NOMO-1 (cell line): ENCODE measurements at regions not wholly inside any gene's neighbourhood (a gene's known extent, or its start where the extent isn't known, plus 50 kb on each side); places are given as distances from the start of the nearest gene placed in this dataset.
"Not testable (repeated sequence)": the region's sequence is repeated elsewhere in the genome, so short reads cannot be mapped to it uniquely, and the experiment has no call there.

ENCODE experiments used
- DNase-seq, 2 experiments: peaks; one replicate each; lab custom pipeline; 2025; ENCODE audit not compliant: unreplicated experiment in 2 of 2; lab: John Stamatoyannopoulos, UW

DNA sequence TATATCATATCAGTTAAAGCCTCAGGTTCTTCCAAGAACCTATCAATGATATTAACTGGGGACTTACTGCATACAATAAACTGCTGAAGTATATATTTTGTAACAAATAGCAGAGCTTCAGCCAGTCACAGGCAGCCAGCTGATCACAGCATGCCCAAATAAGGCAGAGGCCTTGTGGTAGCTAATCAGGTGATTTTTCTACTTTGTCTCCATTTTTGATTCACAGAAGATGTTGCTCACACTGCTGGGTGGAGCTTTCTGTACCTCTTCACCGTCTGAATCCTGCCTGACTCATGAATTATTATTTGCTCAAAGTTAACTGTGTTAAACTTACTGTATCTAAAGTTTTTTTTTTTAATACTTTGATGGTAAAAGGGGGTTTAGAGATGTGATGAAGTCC, 357.4 kb downstream of the PSAT1 start:
- no peak for DNase-seq

DNA sequence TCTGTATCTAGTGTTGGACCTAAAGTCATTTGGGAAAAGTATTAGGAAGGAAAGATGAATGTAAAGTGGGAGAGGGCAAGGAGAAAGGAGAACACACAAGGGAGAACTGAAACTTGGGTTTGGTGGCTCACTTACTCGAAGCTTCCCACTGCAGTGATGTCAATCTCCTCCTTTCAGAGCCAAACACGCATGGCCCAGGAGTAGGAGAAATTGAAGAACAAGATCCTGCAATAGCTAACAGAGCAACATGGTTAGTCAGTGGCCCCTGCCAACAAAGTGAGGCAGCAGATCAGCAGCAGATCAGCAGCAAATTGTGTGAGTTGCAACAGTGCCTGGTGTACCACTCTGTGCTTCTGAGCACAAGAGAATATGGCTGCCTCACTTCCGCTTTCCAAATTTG, 366.4 kb downstream of the PSAT1 start:
- DNase-seq: peak in 1 of 2 experiments; percentile 1

DNA sequence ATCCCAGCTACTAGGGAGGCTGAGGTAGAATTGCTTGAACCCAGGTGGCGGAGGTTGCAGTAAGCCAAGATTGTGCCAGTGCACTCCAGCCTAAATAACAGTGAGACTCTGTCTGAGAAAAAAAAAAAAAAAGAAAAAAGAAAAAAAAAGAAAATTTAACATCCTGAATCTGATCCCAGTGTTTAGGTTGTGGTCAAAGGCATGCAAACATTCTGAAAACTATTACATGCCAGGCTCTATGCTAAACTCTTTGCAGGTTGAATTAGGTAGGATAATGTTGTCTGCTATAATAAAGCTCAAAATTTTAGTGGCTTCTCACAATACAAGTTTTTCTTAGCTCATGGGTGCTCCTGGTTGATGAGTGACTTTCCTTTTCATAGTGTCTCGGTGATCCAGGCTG, 367.4 kb downstream of the PSAT1 start:
- DNase-seq: no peak

DNA sequence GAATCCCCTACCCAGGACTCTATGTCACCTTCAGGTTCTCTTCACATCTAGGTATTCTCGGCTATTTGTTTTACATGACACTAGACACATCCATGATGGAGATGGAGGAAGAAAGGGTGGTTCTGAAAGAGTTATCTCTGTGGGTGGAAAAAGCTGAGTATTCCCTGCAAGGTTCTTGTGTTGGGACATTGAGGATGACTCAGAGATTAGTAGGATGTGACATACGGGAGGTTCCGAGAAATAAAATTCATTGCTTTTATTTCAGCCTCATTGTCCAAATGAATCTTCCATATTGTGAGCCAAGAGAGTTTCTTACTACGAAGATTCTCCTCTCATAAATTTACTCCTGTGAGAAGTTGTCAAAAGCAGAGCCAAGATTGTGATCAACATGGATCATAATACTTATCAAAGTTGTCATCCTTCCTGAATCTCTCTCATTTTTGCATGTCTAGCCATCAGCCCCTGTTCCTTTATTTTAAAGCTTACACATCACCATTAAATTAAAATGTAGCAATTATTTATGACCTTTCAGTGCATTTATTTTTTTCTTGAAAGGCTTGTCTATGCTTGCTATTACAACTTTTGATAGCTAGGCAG, 370.0 kb downstream of the PSAT1 start:
- no peak for DNase-seq

DNA sequence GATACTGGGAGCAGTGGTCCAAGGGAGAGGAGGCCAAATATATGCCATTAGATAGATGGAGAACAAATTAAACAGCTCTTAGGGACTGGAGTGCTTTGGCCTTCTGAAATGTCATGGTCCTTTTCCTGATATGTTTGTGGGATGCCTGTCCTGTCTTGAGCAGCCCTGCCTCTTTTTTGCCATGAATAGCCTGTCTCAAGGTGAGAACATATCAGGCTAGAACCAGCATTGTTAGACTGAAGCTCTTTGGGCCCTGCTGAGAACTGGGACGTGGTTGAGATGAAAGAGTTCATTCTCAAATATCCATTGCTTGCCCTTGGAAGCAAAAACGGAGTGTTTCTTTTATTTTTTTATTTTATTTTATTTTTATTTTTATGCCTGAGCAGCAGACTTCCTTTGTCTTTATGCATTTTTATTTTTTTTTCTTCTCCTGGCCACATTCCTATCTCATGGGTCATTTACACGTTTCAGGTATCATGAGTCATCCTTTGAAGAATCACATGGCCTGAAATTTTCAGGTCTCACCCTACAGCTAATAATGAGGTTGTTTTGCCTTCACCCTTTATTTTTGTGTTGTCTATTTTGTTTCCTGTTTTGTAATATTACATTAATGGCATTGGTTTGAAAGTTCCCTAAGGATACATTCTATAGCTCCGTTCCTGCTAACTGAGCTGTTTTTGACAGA, 371.4 kb downstream of the PSAT1 start:
- DNase-seq: no peak

DNA sequence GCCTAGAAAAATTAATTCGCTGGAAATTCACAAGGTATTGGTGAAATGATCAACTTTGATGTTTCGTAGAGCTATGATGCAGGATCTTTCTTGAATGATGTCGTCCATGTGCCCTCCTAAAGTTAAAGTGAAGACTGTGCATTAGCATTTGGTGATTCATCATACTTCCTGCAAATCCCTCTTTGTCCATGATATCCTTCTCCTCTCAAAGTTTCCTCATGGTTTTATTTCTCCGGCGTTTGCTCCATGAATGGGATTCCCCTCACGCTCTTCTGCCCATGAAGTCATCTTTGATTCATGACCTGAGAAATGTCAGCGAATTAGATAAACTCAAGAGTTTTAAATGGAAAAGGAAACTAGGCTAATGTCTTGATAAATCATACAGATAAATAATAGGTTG, 372.7 kb downstream of the PSAT1 start:
- DNase-seq: no peak

DNA sequence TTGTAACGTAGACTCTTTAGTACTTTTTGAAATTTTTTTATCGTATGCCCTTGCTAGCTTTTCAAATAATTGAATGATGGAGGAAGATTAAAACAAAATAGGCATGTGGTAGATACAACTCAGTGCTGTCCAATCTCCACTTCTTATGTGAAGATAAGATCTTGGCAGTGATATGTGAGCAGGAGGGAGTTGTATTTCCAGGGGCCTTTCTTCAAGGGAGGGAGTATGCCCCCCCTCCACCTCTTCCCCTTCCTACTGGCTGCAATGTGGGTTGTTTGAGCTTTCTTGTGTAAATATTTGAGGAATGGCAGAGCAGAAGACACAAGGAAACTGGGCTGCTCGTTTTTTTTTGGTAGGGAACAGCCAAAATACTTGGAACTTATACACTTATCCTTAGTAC, 374.9 kb downstream of the PSAT1 start:
- DNase-seq: no peak

DNA sequence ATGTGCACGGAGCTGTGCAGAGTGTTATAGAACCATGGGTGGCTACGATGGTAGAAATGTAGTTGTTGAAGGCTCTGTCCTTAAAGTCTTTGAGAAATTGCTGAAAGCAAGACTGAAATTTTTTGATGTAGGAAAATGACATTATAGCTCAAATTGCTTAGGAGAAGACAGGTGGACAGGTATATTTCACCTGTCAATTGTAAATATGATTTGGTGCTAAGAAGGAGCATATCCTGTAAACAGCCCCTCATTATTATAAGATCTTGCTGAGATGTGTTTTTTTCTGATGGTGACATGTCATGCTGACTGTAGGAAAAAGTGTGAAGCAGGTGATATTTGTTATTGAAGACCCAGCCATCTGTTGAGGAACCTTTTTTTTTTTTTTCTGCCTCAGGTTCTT, 377.9 kb downstream of the PSAT1 start:
- no peak for DNase-seq

DNA sequence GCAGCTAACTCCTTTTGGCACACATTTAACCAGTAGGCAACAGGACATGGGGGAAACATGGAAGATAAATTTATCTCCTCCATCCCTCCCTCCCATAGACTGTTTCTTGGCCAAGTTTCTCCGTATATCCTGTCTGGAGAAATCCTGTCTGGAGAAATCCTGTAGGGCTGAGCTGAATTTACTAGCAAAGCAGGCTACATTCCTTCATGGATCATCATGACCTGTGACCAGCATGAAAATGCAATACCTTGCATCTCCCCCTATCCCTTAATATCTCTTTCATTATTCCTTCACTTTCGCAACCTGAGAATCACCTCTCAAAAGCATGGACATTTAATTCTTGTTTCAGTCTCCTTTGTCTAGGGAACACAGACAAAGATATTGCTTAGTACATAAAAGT, 379.1 kb downstream of the PSAT1 start:
- DNase-seq: no peak

DNA sequence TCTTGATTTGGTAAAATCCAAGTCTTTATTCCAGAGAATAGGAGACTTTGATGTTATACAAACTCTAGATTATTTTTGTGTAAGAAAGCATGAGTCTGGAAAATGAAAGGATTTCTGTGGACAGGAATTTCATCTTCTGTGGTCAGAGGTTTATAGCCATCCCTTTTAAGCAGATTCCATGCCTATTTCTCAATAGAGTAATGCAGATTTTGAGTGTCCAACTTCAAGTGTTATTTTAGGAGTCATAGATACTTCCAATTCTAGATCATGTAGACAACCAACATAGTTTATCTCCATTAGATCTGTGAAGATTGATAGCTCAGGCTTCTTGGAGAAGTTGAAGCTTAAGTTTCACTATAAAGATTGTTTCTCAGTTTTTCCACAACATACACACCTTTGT, 379.7 kb downstream of the PSAT1 start:
- DNase-seq: no peak

DNA sequence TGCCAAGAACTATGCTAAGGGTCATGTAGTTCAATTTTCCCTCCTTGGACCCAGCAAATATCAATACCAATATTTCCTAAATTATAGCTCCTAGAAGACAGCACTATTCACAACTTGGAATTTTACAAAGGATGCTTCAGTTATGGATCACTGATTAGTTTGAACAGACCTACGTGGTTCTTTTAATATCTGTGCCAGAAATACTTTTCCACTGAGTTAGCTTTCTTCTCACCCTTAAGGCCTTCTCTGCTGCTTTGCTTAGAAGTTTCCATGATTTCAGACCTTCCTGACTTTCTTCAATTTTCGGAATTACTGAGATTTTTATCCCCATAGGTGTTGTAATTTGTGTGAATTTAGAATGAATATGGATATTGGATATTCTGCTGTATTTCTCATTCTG, 380.4 kb downstream of the PSAT1 start:
- DNase-seq: no peak

DNA sequence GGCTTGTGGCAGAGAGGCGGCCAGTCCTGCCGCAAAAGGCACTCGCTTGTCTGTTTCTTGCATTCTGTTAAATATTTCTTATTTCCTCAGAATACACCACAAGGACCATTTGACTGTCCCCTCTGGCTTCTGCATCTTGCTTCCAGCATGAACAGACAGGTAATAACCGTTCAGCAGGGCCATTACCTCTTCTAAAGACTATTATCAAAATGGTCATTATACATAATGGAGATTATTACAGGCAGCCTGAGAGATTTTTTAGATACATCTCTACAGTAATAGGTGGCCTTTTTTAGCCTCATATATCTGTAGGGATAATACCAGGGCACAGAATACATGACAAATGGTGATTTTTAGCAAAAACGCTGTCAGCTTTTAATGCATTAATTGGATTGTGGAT, 382.0 kb downstream of the PSAT1 start:
- no peak for DNase-seq

DNA sequence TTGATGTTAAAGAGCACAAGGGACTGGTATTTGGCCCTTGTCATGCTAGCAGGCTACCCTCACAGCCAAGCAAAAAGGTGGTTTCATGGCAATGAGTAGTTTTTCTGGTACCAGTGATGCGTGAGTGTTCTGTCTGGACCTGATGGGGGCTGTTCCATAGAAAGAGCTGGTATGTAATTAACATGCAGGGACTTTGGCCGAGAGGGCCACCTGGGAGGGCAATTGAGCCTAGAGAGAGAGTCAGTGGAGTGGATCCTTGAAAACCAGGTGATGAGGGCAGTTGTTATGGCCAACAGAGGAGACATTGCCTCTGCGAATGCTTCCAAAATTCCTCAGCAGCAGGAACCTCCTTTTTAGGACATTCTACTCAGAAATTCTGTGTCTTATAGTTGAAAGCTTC, 383.3 kb downstream of the PSAT1 start:
- no peak for DNase-seq

DNA sequence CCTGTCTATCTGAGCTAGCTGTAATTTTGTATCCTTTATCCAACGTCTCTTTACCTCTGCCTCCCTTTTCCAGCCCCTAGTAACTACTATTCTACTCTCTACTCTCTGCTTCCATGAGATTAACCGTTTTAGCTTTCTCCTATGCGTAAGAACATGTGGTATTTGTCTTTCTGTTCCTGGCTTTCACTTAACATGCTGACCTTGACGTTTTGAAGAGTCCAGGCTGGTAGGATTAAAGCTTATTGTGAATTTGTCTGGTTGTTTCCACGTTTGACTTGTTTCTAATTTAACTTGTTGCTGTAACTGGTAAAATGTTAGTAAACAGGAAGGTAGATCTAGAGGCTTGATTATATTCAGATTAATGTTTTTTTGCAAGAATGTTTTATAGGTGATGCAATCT, 385.3 kb downstream of the PSAT1 start:
- DNase-seq: no peak

DNA sequence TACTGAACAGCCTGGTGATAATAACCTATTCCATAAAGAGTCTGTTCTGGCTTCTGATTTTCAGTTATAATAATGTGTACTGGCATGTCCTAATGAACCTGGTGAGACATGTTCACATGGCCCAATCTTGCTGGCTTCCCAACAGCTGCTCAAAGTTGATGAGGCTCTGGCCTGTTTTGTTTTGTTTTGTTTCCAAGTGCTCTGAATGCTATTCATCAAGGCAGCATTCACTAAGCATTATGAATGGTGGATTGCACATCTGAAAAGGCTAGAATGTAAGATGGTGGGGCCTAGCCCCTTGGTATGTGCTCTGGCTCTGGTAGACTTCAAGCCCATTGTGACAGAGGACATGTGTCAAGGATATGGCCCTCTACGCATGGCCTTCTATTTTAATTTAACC, 388.5 kb downstream of the PSAT1 start:
- DNase-seq: no peak

DNA sequence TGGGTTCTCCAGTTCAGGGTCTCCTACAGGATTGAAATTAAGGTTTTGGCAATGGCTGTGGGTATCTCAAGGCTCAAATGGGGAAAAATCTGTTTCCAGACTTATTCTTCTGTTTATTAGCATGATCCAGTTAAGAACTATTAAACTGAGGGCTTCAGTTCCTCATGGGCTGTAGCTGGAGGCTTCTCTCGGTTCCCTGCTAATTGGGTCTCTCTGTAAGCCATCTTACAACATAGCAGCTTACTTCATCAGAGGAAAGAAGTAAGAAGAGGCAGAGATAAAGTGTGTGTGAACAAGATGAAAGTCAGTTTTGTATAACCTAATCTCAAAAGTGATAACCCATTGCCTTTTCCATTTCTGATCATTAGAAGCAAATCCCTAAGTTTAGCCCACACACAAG, 391.9 kb downstream of the PSAT1 start:
- DNase-seq: no peak

DNA sequence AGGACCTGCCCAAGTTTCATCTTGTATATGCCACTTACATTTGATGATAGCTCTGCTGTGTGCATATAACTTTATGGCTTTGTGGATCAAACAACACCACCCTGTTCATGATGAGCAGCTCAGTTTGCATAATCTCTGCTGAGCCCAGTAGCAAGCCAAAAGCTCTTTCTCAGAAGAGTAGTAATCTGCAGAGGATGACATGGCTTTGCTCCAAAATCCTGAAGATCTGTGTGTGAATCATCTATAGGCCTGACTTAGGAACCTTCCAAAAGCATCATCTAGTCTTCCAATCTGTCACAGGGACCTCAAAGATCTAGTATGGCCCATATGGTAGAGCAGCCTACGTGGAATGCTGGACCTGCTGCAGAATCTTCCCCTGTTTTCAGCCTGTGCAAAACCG, 394.6 kb downstream of the PSAT1 start:
- DNase-seq: no peak

DNA sequence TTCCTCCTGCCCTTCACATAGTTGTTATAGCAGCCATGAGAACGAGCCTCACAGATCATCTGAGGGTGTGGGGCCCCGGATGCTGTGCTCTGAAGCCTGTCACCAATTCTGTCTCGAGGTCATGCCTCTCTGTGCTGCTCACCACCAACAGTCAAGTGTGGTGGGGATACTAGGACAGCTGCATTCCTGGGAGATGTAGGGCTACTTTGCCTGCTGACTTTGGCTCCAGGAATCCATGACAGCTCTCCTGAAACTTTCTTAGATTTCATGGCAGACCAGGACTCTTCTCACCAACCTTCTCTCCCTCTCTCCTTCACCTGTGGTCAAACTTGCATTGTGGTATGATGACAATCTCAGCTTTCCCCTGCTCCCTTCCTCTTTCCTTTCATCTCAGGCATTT, 395.9 kb downstream of the PSAT1 start:
- DNase-seq: no peak

DNA sequence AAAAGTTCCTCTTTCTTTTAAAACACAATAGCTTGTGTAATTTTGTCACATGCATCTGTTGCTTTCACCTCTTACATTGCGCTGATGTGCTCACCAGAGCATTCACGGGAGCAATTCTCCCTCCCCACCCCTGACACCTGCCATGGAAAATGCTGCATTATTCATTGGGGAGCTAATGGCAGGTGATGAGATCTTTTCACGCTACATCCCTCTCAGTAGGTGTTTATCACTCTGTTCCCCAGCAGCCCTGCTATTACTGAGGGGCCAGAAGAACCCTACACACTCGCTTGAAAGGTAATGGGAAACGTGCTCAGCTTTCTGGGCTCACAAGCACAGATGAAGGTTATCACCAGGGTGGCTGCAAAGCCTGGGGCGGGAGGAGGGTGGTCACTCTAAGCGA, 398.0 kb downstream of the PSAT1 start:
- DNase-seq: no peak

DNA sequence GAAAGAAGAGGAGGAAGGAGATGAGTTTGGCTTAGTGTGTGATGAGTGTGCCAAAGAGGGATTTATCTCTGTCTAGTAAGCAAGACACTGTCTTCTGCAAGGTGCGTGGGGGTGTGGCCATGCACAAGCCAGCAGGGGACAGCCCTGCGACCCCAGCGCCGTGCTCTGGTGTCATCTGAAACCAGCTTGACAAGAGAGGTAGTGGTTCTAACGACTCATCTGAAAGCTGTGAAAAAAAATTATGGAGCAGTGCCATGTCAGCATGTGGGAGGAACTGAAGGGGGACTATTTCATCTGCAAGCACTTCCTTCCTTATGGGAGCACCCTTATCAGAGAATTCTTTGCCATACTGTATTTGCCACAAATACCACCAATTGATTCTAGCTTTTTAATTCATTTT, 398.6 kb downstream of the PSAT1 start:
- DNase-seq: no peak

DNA sequence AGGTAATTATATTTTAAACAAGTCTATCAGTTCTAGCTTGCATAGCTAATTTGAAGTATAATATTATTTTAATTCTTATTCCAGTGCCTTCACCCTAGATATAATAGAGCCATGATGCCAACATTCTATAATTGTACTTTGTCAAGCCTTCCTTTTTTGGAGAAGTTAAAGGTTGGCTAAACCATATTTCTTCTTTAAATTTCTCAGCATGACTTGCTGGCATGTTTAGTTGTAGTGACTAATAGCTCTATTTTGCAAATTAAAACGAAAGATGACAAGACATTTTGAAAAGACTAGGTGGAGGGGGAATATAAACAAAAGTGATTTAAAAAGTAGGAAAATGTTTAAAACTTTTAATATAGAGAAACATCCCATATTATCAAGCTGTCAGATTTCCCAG, 400.7 kb downstream of the PSAT1 start:
- DNase-seq: peak in 1 of 2 experiments; percentile 41

DNA sequence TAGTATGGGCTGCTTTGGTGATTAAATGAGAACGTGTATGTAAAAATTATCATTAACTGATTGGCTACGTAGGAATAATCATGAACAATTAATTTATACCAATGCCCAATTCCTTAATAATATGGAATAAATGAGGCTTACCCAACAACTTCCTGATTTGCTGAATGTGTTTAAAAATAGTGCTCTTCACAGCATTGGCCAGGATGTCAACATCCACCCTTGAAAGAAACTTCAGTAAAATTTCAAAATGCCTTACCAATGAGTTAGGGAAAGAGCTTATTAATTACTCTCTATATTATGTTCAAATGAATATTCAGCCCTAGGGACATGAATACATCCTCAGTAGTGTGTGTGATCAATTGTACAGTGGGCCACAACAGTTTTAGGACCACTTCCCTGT, 401.4 kb downstream of the PSAT1 start:
- peak in 1 of 2 experiments; percentile 19 for DNase-seq

DNA sequence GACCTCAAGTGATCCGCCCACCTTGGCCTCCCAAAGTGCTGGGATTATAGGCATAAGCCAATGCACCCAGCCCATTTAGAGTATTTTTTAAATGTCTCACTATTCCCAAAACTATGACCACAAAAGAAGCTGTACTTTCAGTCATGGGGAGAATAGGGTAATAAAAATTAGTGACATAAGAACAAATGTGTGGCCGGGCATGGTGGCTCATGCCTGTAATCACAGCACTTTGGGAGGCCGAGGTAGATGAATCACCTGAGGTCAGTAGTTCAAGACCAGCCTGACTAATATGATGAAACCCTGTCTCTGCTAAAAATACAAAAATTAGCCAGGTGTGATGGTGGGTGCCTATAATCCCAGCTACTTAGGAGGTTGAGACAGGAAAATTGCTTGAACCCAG, 402.3 kb downstream of the PSAT1 start:
- DNase-seq: not testable (repeated sequence)
